HCT116 (cell line): ENCODE measurements at regions not wholly inside any gene's neighbourhood (a gene's known extent, or its start where the extent isn't known, plus 50 kb on each side); places are given as distances from the start of the nearest gene placed in this dataset.

Experiments
- ATAC-seq: fragments of 200-7000 bp; cut with Tn5 transposase; 2 replicates; pipeline ENCODE4 v1.9.1; 2020; ENCODE audit warnings: mild to moderate bottlenecking, moderate library complexity
- BruUV-seq: library from RNA; stranded (reverse); fragments of 400-500 nt; replicated peaks from 2 replicates; lab custom pipeline; 2021; lab: Mats Ljungman, UMichigan
- CTCF ChIA-PET: fragments of 300-600 bp; sonication (Branson Sonifier 250); formaldehyde crosslinking; loops from one replicate; lab custom pipeline; 2021; ENCODE audit warnings: antibody characterized with exemption; lab: Charles Lee
- POLR2A ChIA-PET: fragments of 300-600, 350-600 bp; sonication (Branson Sonifier 250); formaldehyde crosslinking; loops from one replicate; lab custom pipeline; 2021; ENCODE audit warnings: antibody characterized with exemption; lab: Charles Lee
- RAD21 ChIA-PET, 2 experiments: fragments of 300-600 bp; sonication (Branson Sonifier 250); formaldehyde crosslinking; loops; one replicate each; lab custom pipeline; 2023; ENCODE audit warnings: low total read pairs in 2 of 2; ENCODE audit not compliant: uncharacterized antibody in 2 of 2, unreplicated experiment in 2 of 2, low non-redundant PET in 1 of 2; lab: Charles Lee
- DNase-seq: peaks from one replicate; pipeline ENCODE4 v3.0.0-alpha.2; 2010; ENCODE audit warnings: low read depth, low spot score
- H2AFZ ChIP-seq: fragments of 200-600 bp; shearing (Covaris generic), sonication (generic); 2 replicates; pipeline ENCODE4 v1.6.1; 2017; ENCODE audit warnings: low read depth, mixed run types, mixed read lengths, antibody characterized with exemption, low read length; ENCODE audit not compliant: poor library complexity, severe bottlenecking
- H3K27ac ChIP-seq: 2 replicates; pipeline ENCODE4 v1.5.1; 2012; ENCODE audit warnings: low read depth, low read length
- H3K27me3 ChIP-seq: fragments of 200-600 bp; sonication (generic); 2 replicates; pipeline ENCODE4 v1.6.1; 2016; ENCODE audit warnings: mixed run types, low read length, mixed read lengths; ENCODE audit not compliant: insufficient read depth
- H3K36me3 ChIP-seq, 2 experiments: fragments of 200-500 bp in 1 of 2; fragments of 200-600 bp in 1 of 2; sonication (Bioruptor generic) in 1 of 2; sonication (generic) in 1 of 2; 2 replicates each; pipeline versions ENCODE4 v1.5.1 to v1.6.1; 2014 to 2016; ENCODE audit warnings: low read length in 2 of 2, inconsistent platforms in 1 of 2, mixed read lengths in 1 of 2, mixed run types in 1 of 2; ENCODE audit not compliant: insufficient read depth in 2 of 2, control insufficient read depth in 1 of 2
- H3K4me1 ChIP-seq, 2 experiments: fragments of 200-600 bp in 1 of 2; sonication (generic) in 1 of 2; 2 replicates each; pipeline versions ENCODE4 v1.5.1 to v1.6.1; 2012 to 2017; ENCODE audit warnings: low read length in 2 of 2, inconsistent platforms in 1 of 2, mild to moderate bottlenecking in 1 of 2, mixed read lengths in 1 of 2, mixed run types in 1 of 2, moderate library complexity in 1 of 2; ENCODE audit not compliant: insufficient read depth in 2 of 2, control insufficient read depth in 1 of 2
- H3K4me2 ChIP-seq: fragments of 200-600 bp; sonication (generic); 2 replicates; pipeline ENCODE4 v1.6.1; 2017; ENCODE audit warnings: mixed run types, low read length, mixed read lengths
- H3K4me3 ChIP-seq, 2 experiments: fragments of 200-600 bp in 1 of 2; sonication (generic) in 1 of 2; replicated peaks in 1 of 2; 2 replicates each; pipeline ENCODE4 v1.5.1; 2011 to 2016; ENCODE audit warnings: low read length in 2 of 2, control low read depth in 1 of 2, low read depth in 1 of 2, mild to moderate bottlenecking in 1 of 2, mixed read lengths in 1 of 2, mixed run types in 1 of 2
- H3K79me2 ChIP-seq: fragments of 200-600 bp; sonication (generic); 2 replicates; pipeline ENCODE4 v1.6.1; 2017; ENCODE audit warnings: mild to moderate bottlenecking, mixed run types, low read length, moderate library complexity, mixed read lengths; ENCODE audit not compliant: insufficient read depth
- H3K9ac ChIP-seq: fragments of 200-600 bp; sonication (generic); 2 replicates; pipeline ENCODE4 v1.6.1; 2016; ENCODE audit warnings: low read length, mixed read lengths
- H3K9me2 ChIP-seq: fragments of 200-600 bp; sonication (generic), shearing (Covaris generic); 2 replicates; pipeline ENCODE4 v1.6.1; 2017; ENCODE audit warnings: mixed run types, mild to moderate bottlenecking, moderate library complexity; ENCODE audit not compliant: insufficient read depth
- H3K9me3 ChIP-seq, 2 experiments: fragments of 200-500 bp in 1 of 2; fragments of 200-600 bp in 1 of 2; sonication (Bioruptor generic) in 1 of 2; sonication (generic) in 1 of 2; 2 replicates each; pipeline ENCODE4 v1.6.1; 2014 to 2017; ENCODE audit warnings: low read length in 2 of 2, mixed read lengths in 2 of 2, inconsistent platforms in 1 of 2, low read depth in 1 of 2, mild to moderate bottlenecking in 1 of 2, mixed run types in 1 of 2, moderate library complexity in 1 of 2; ENCODE audit not compliant: control insufficient read depth in 1 of 2, insufficient read depth in 1 of 2
- H4K20me1 ChIP-seq: fragments of 200-600 bp; sonication (generic), shearing (Covaris generic); 2 replicates; pipeline ENCODE4 v1.6.1; 2017; ENCODE audit warnings: mixed run types, mild to moderate bottlenecking, moderate library complexity; ENCODE audit not compliant: insufficient read depth
- ATF3 ChIP-seq: IDR thresholded peaks from 2 replicates; pipeline ENCODE4 v1.6.1; 2012
- EGR1 ChIP-seq: IDR thresholded peaks from 2 replicates; pipeline ENCODE4 v1.6.1; 2012; ENCODE audit warnings: low read depth
- EZH2 ChIP-seq: fragments of 200-600 bp; sonication (generic); IDR thresholded peaks from 2 replicates; pipeline ENCODE4 v1.6.1; 2017; ENCODE audit warnings: antibody characterized with exemption, mixed run types
- FOSL1 ChIP-seq: IDR thresholded peaks from 2 replicates; pipeline ENCODE4 v1.6.1; 2012; ENCODE audit warnings: low read depth
- POLR2A ChIP-seq: IDR thresholded peaks from 2 replicates; pipeline ENCODE4 v1.7.0; 2011; ENCODE audit warnings: borderline replicate concordance; ENCODE audit not compliant: insufficient read depth, insufficient read length; ENCODE audit errors: extremely low read depth
- POLR2AphosphoS5 ChIP-seq: IDR thresholded peaks from 2 replicates; pipeline ENCODE4 v1.6.1; 2011; ENCODE audit warnings: mild to moderate bottlenecking, low read depth, low read length, moderate library complexity
- RAD21 ChIP-seq: IDR thresholded peaks from 2 replicates; pipeline ENCODE4 v1.6.1; 2012; ENCODE audit warnings: low read depth, mild to moderate bottlenecking
- REST ChIP-seq: IDR thresholded peaks from 2 replicates; pipeline ENCODE4 v1.6.1; 2012; ENCODE audit warnings: low read depth
- SRF ChIP-seq: IDR thresholded peaks from 2 replicates; pipeline ENCODE4 v1.6.1; 2012; ENCODE audit warnings: low read depth
- TCF7L2 ChIP-seq: IDR thresholded peaks from 2 replicates; pipeline ENCODE4 v1.7.0; 2011; ENCODE audit warnings: borderline replicate concordance, inconsistent platforms; ENCODE audit not compliant: insufficient read depth, insufficient read length; ENCODE audit errors: extremely low read depth
- YY1 ChIP-seq: IDR thresholded peaks from 2 replicates; pipeline ENCODE4 v1.6.1; 2011; ENCODE audit warnings: low read length, low read depth, moderate library complexity, mild to moderate bottlenecking; ENCODE audit not compliant: insufficient replicate concordance; ENCODE audit errors: extremely low read depth
- ZBTB33 ChIP-seq: IDR thresholded peaks from 2 replicates; pipeline ENCODE4 v1.6.1; 2011; ENCODE audit warnings: mild to moderate bottlenecking, low read length, moderate library complexity; ENCODE audit not compliant: insufficient replicate concordance; ENCODE audit errors: extremely low read depth
- ZFX ChIP-seq: fragments of 450-650 bp; IDR thresholded peaks from 2 replicates; pipeline ENCODE4 v1.6.1; 2017
- intact Hi-C: fragments of 100-400 bp; cut with micrococcal nuclease; formaldehyde crosslinking; loops from 2 replicates; pipeline ENCODE4 v1.10.0; 2022

DNA sequence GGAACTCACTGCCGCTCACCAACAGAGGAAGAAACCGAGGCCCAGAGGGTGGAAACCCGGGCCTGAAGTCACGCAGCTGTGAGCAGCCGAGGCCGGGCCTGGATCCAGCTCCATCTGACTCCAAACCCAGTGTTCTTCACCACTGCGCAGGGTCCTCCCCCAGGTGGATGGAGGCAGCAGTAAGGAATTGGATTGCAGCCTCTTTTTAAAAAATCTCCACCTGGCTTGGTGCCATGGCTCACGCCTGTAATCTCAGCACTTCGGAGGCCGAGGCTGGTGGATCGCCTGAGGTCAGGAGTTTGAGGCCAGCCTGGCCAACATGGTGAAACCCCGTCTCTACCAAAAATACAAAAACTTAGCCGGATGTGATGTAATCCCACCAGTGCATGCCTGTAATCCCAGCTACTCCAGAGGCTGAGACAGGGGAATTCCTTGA lies 177.2 kb downstream of the FOXL1 start:
- CTCF ChIA-PET: no interaction called here
- DNase-seq (no peak), ATAC-seq (no peak)
- TF ChIP-seq YY1: no peak
- TF ChIP-seq ZFX: no peak
- no peak for TF ChIP-seq POLR2A
- no peak for TF ChIP-seq RAD21
- TF ChIP-seq EGR1: no peak
- no peak for TF ChIP-seq ATF3
- no peak for TF ChIP-seq EZH2
- RAD21 ChIA-PET: no interaction called here
- Histone ChIP-seq H3K79me2 (no peaks in the 10 kb centered on the region), H3K4me3 (no peak overlapping the region), H3K9ac (no peak overlapping the region), H3K9me3 (no peaks in the 10 kb centered on the region), H2AFZ (no peak overlapping the region), H3K4me1 (peaks cover 3 to 9% of the 10 kb centered on the region in 2 experiments; a peak in 2 of 4 replicates), H3K27me3 (no peaks in the 10 kb centered on the region), H3K4me2 (no peak overlapping the region), H3K36me3 (no peaks in the 10 kb centered on the region), H3K27ac (no peak overlapping the region), H3K9me2 (no peaks in the 10 kb centered on the region), H4K20me1 (no peaks in the 10 kb centered on the region)
- intact Hi-C loops: no loop called here
- no TSS peak for BruUV-seq
- POLR2A ChIA-PET: no interaction called here

- intact Hi-C loops: no loop called here
- H3K79me2 ChIP-seq: no peaks in the 10 kb centered on the region
- no peaks in the 10 kb centered on the region for H4K20me1 ChIP-seq
- DNase-seq: no peak
- H3K36me3 ChIP-seq: no peaks in the 10 kb centered on the region
- BruUV-seq: no TSS peak
- no peak overlapping the region for H3K9ac ChIP-seq
- POLR2A ChIA-PET: no interaction called here
- no peak overlapping the region for H3K4me3 ChIP-seq
- peaks cover 6% of the 10 kb centered on the region; the same call in 1 of the 2 replicates for H3K27me3 ChIP-seq
- CTCF ChIA-PET: interaction anchor here (1.3 kb wide), 1 partner anchor 181 kb away, joined by 4 read pairs; no protein-coding TSS in a partner anchor
- no peak for ATAC-seq
- no peaks in the 10 kb centered on the region for H3K9me2 ChIP-seq
- no peaks in the 10 kb centered on the region for H3K9me3 ChIP-seq
- H3K27ac ChIP-seq: no peak overlapping the region
- H3K4me1 ChIP-seq: peaks cover 0 to 4% of the 10 kb centered on the region in 2 experiments; a peak in 3 of 4 replicates
- H2AFZ ChIP-seq: no peak overlapping the region
- no peak overlapping the region for H3K4me2 ChIP-seq
- RAD21 ChIA-PET: no interaction called here
- TF ChIP-seq FOSL1: no peak
- TF ChIP-seq SRF: no peak
- TF ChIP-seq POLR2AphosphoS5: no peak
- TF ChIP-seq ZBTB33: no peak
- TF ChIP-seq TCF7L2: no peak
- TF ChIP-seq REST: no peak
Observed at GRCh38 chr16:86756882-86757703, 178.7 kb downstream of the FOXL1 start.
